ELR (cell line): ENCODE measurements at regions not wholly inside any gene's neighbourhood (a gene's known extent, or its start where the extent isn't known, plus 50 kb on each side); places are given as distances from the start of the nearest gene placed in this dataset.
A peak's percentile ranks its signal among the peaks of the same experiment; 100 is the strongest.
"Not testable (repeated sequence)": the region's sequence is repeated elsewhere in the genome, so short reads cannot be mapped to it uniquely, and the experiment has no call there.

Experiments
- DNase-seq: peaks from one replicate; pipeline ENCODE4 v3.0.0-alpha.2; 2015; ENCODE audit warnings: low read depth

- DNase-seq = no peak
These were observed 568.9 kb upstream of the ANKRD30A start for GRCh38 chr10:36556468-36556867.

GRCh38 chr10:36555036-36555435, 570.4 kb upstream of the ANKRD30A start:
- DNase-seq = no peak

GRCh38 chr10:36547965-36548364, 577.4 kb upstream of the ANKRD30A start:
- DNase-seq = no peak

GRCh38 chr10:36542493-36542892, 582.9 kb upstream of the ANKRD30A start:
- DNase-seq = no peak

- DNase-seq = no peak
These were observed 584.8 kb upstream of the ANKRD30A start for GRCh38 chr10:36540611-36541010.

- DNase-seq = peak; percentile 76
These were observed 586.3 kb upstream of the ANKRD30A start for GRCh38 chr10:36538953-36539586.

GRCh38 chr10:36534471-36535002, 590.9 kb upstream of the ANKRD30A start:
- DNase-seq = peak; percentile 86

GRCh38 chr10:36533861-36534260, 591.5 kb upstream of the ANKRD30A start:
- DNase-seq = no peak

- DNase-seq = no peak
These were observed 592.1 kb upstream of the ANKRD30A start for GRCh38 chr10:36533316-36533715.

- DNase-seq = peak; percentile 56
These were observed 593.8 kb upstream of the ANKRD30A start for GRCh38 chr10:36531621-36532020.

- DNase-seq = no peak
These were observed 599.4 kb upstream of the ANKRD30A start for GRCh38 chr10:36526033-36526432.

GRCh38 chr10:36524126-36524525, 601.3 kb upstream of the ANKRD30A start:
- not testable (repeated sequence) for DNase-seq

GRCh38 chr10:36519909-36520308, 605.5 kb upstream of the ANKRD30A start:
- no peak for DNase-seq

- no peak for DNase-seq
These were observed 609.1 kb upstream of the ANKRD30A start for GRCh38 chr10:36516281-36516680.

GRCh38 chr10:36515319-36515718, 610.1 kb upstream of the ANKRD30A start:
- DNase-seq = no peak

- DNase-seq = no peak
These were observed 617.7 kb upstream of the ANKRD30A start for GRCh38 chr10:36507715-36508114.

GRCh38 chr10:36506697-36507496, 618.5 kb upstream of the ANKRD30A start:
- no peak for DNase-seq

GRCh38 chr10:36506261-36506660, 619.1 kb upstream of the ANKRD30A start:
- DNase-seq = no peak

- DNase-seq = no peak
These were observed 620.6 kb upstream of the ANKRD30A start for GRCh38 chr10:36504758-36505157.

- DNase-seq = no peak
These were observed 625.1 kb upstream of the ANKRD30A start for GRCh38 chr10:36500266-36500665.

- DNase-seq = peak; percentile 28
These were observed 625.7 kb upstream of the ANKRD30A start for GRCh38 chr10:36499693-36500092.

- DNase-seq = no peak
These were observed 628.6 kb upstream of the ANKRD30A start for GRCh38 chr10:36496758-36497157.

GRCh38 chr10:36494371-36494770, 631.0 kb upstream of the ANKRD30A start:
- DNase-seq = peak; percentile 68
